Thyroid gland (tissue), 4 donors: ENCODE measurements at regions not wholly inside any gene's neighbourhood (a gene's known extent, or its start where the extent isn't known, plus 50 kb on each side); places are given as distances from the start of the nearest gene placed in this dataset.

Experiments
- POLR2A ChIP-seq, 2 donors: fragments of 450-650 bp; IDR thresholded peaks; one replicate each; pipeline ENCODE4 v1.6.1; 2017; ENCODE audit warnings: antibody characterized with exemption in 2 of 2, mild to moderate bottlenecking in 2 of 2, moderate library complexity in 1 of 2
- TF ChIP-seq, protein P1 (sequence below), 6 experiments: fragments of 200-600 bp in 3 of 6; fragments of 450-650 bp in 3 of 6; sonication (generic) in 3 of 6; IDR thresholded peaks; one replicate each; pipeline ENCODE4 v1.5.1; 2016 to 2019; ENCODE audit warnings: antibody characterized with exemption in 6 of 6, mild to moderate bottlenecking in 2 of 6, inconsistent platforms in 1 of 6, moderate library complexity in 1 of 6

DNA sequence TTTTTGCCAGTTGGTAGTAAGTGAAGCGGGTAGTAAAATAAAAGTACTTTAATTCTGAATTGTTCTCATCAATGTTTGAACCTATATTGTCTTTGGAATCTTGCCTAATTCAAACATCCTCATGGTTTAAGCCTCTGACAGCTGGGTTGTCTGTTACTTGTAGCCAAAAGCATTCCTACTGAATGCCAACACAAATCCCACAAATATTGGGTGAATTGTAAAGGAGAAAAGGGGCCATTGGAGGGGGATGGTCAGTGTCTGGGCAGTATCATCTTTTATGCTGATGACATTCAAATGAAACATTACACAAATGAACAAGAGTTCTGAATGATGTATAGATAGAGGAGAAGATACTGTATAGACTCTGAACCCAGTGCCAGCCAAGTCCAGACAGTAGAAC lies 309.5 kb downstream of the OSTF1 start:
- TF ChIP-seq, protein P1, sequence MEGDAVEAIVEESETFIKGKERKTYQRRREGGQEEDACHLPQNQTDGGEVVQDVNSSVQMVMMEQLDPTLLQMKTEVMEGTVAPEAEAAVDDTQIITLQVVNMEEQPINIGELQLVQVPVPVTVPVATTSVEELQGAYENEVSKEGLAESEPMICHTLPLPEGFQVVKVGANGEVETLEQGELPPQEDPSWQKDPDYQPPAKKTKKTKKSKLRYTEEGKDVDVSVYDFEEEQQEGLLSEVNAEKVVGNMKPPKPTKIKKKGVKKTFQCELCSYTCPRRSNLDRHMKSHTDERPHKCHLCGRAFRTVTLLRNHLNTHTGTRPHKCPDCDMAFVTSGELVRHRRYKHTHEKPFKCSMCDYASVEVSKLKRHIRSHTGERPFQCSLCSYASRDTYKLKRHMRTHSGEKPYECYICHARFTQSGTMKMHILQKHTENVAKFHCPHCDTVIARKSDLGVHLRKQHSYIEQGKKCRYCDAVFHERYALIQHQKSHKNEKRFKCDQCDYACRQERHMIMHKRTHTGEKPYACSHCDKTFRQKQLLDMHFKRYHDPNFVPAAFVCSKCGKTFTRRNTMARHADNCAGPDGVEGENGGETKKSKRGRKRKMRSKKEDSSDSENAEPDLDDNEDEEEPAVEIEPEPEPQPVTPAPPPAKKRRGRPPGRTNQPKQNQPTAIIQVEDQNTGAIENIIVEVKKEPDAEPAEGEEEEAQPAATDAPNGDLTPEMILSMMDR (IDR thresholded peaks at IDR 0.05) = no peak
- TF ChIP-seq POLR2A (IDR thresholded peaks at IDR 0.05) = no peak
